ENCODE measurements at regions not wholly inside any gene's neighbourhood (a gene's known extent, or its start where the extent isn't known, plus 50 kb on each side); places are given as distances from the start of the nearest gene placed in this dataset.

GRCh38 chr20:50325215-50325614 is 134.6 kb downstream of the CEBPB start:
- ChIA-PET CTCF (ENCODE audit: low intra/inter-chr PET ratio) (no interaction called here), POLR2A (no interaction called here)
- no peak for FAIRE-seq
- Histone ChIP-seq H4K20me1 (replicated peaks; ENCODE audit: control insufficient read depth, insufficient read depth, low read length) (no peaks in the 10 kb centered on the region), H3K36me3 (ENCODE audit: control insufficient read depth, insufficient read depth, low read length) (no peaks in the 10 kb centered on the region), H3K9ac (ENCODE audit: insufficient read depth in 1 of 2, low read depth in 2 of 2, low read length in 2 of 2) (no peak overlapping the region), H3K79me2 (ENCODE audit: control insufficient read depth, insufficient read depth, low read length) (no peaks in the 10 kb centered on the region), H3K9me3 (replicated peaks; ENCODE audit: control insufficient read depth, insufficient read depth, low read depth, low read length) (peaks cover 8% of the 10 kb centered on the region), H3K27me3 (ENCODE audit: control insufficient read depth in 2 of 2, insufficient read depth in 2 of 2, low read length in 2 of 2) (no peaks in the 10 kb centered on the region), H2AFZ (ENCODE audit: low read depth, low read length) (no peak overlapping the region), H3K4me3 (no peak overlapping the region), H3K4me1 (replicated peaks in 1 of 2; ENCODE audit: control insufficient read depth in 2 of 2, insufficient read depth in 2 of 2, low read length in 2 of 2) (peaks cover 17 to 20% of the 10 kb centered on the region in 2 experiments), H3K4me2 (ENCODE audit: insufficient read depth, low read length) (no peak overlapping the region), H3K27ac (ENCODE audit: extremely low read depth, low read depth, low read length) (no peak overlapping the region), H3K9me1 (ENCODE audit: control insufficient read depth, insufficient read depth, low read length) (no peaks in the 10 kb centered on the region)
- no peak for ATAC-seq
- in situ Hi-C loops (cut with MboI), result no loop called here
- DNase-seq (ENCODE audit: extremely low read depth in 1 of 4, low spot score in 3 of 4), result no peak
- WGBS (ENCODE audit: insufficient coverage, low coverage, missing lambda C conversion rate), result 17% methylated on average over 4 of the region's 4 CpGs
- BruUV-seq (replicated peaks), result no TSS peak
- TF ChIP-seq CBX5 (IDR thresholded peaks at IDR 0.05; ENCODE audit: borderline replicate concordance, low read depth) (peak; percentile 43; the same call in 1 of the 2 replicates), MYNN (IDR thresholded peaks at IDR 0.05) (no peak), MYNN (CRISPR knock-in tag; IDR thresholded peaks at IDR 0.05) (no peak), CBX8 (IDR thresholded peaks at IDR 0.05; ENCODE audit: borderline replicate concordance, extremely low read depth, low read depth, low read length, poor library complexity, severe bottlenecking) (no peak), CBX3 (IDR thresholded peaks at IDR 0.05; ENCODE audit: borderline replicate concordance in 1 of 2, low read length in 2 of 2) (peak in 1 of 2 experiments; percentile 80; a peak in 1 of 3 replicates), TFE3 (CRISPR knock-in tag; IDR thresholded peaks at IDR 0.05) (peak; percentile 92), ZNF24 (IDR thresholded peaks at IDR 0.05) (no peak), CBFA2T2 (conservative IDR thresholded peaks at IDR 0.05) (peak; percentile 52), TRIM24 (IDR thresholded peaks at IDR 0.05) (peak in 1 of 2 experiments; percentile 52; a peak in 1 of 4 replicates), RBM22 (IDR thresholded peaks at IDR 0.05; ENCODE audit: low read depth, low read length, poor library complexity, severe bottlenecking) (no peak), DLX4 (CRISPR knock-in tag; IDR thresholded peaks at IDR 0.05) (no peak), SIRT6 (IDR thresholded peaks at IDR 0.05; ENCODE audit: low read depth, low read length) (no peak), ZNF280A (IDR thresholded peaks at IDR 0.05; ENCODE audit: low read depth, partially characterized antibody) (peak; percentile 17), TRIM28 (IDR thresholded peaks at IDR 0.05) (peak; percentile 55; the same call in 1 of the 2 replicates), USF2 (CRISPR knock-in tag; IDR thresholded peaks at IDR 0.05) (peak; percentile 83), RAD51 (IDR thresholded peaks at IDR 0.05; ENCODE audit: borderline replicate concordance, low read depth) (peak; percentile 90), USF1 (CRISPR knock-in tag; IDR thresholded peaks at IDR 0.05) (peak; percentile 87), BHLHE40 (IDR thresholded peaks at IDR 0.05; ENCODE audit: low read length) (peak; percentile 80), TOE1 (IDR thresholded peaks at IDR 0.05; ENCODE audit: borderline replicate concordance) (peak; percentile 84), TOE1 (CRISPR knock-in tag; IDR thresholded peaks at IDR 0.05; ENCODE audit: borderline replicate concordance, low read depth) (no peak)
- intact Hi-C loops (cut with micrococcal nuclease), result no loop called here

Measured in K562 (cell line).